ENCODE measurements at regions not wholly inside any gene's neighbourhood (a gene's known extent, or its start where the extent isn't known, plus 50 kb on each side); places are given as distances from the start of the nearest gene placed in this dataset.
A peak's percentile ranks its signal among the peaks of the same experiment; 100 is the strongest.

DNA sequence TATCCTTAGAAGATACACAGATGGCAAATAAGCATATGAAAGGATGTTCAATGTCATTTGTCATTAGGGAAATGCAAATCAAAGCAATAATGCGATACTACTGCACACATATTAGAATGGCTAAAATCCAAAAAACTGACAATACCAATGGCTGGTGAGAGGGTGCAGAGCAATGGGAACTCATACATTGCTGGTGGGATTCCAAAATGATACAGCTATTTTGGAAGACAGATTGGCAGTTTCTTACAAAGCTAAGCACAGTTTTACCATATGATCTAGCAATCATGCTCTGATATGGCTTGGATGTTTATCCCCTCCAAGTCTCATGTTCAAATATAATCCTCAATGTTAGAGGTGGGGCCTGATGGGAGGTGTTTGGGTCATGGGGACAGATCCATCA is 122.6 kb downstream of the KCTD15 start (continued):
- no peak for TF ChIP-seq E2F5 (CRISPR knock-in tag; IDR thresholded peaks at IDR 0.05)
- TF ChIP-seq ZNF416 (CRISPR knock-in tag; IDR thresholded peaks at IDR 0.05): no peak
- TF ChIP-seq ZNF671 (CRISPR knock-in tag; IDR thresholded peaks at IDR 0.05): no peak
- TF ChIP-seq PRRX2 (CRISPR knock-in tag; IDR thresholded peaks at IDR 0.05): no peak
- TF ChIP-seq TEAD1 (CRISPR knock-in tag; IDR thresholded peaks at IDR 0.05): no peak
- no peak for TF ChIP-seq FOXP1 (CRISPR knock-in tag; IDR thresholded peaks at IDR 0.05; ENCODE audit: borderline replicate concordance)

- peak; percentile 43; the same call in 1 of the 2 replicates for ATAC-seq
- Mint-ChIP-seq H3K9me3 (peaks cover 7% of the 10 kb centered on the region), H3K4me1 (peaks cover 1% of the 10 kb centered on the region; the same call in 1 of the 2 replicates), H3K4me3 (no peak overlapping the region), H3K27ac (no peak overlapping the region), H3K27me3 (ENCODE audit: low read depth) (no peaks in the 10 kb centered on the region), H3K36me3 (no peaks in the 10 kb centered on the region)
- CTCF ChIA-PET: no interaction called here
- TF ChIP-seq ZNF219 (CRISPR knock-in tag; IDR thresholded peaks at IDR 0.05; ENCODE audit: borderline replicate concordance) (no peak), GTF2I (CRISPR knock-in tag; conservative IDR thresholded peaks at IDR 0.05) (no peak), NR2C2 (CRISPR knock-in tag; IDR thresholded peaks at IDR 0.05) (no peak), CREB1 (CRISPR knock-in tag; IDR thresholded peaks at IDR 0.05) (no peak), FOXK1 (CRISPR knock-in tag; IDR thresholded peaks at IDR 0.05) (no peak)
- no peak for DNase-seq (ENCODE audit: low spot score)
- POLR2A ChIA-PET: no interaction called here
Measured at GRCh38 chr19:33921165-33921564, 124.5 kb downstream of the KCTD15 start.

GRCh38 chr19:33926306-33926705 is 129.6 kb downstream of the KCTD15 start:
- Mint-ChIP-seq H3K27ac (0 out of 2 replicates have a peak overlapping the region, but pooled peaks have one; percentile 32), H3K27me3 (ENCODE audit: low read depth) (no peaks in the 10 kb centered on the region), H3K4me1 (peaks cover 41% of the 10 kb centered on the region), H3K9me3 (no peaks in the 10 kb centered on the region; the same call in 1 of the 2 replicates), H3K4me3 (no peak overlapping the region), H3K36me3 (no peaks in the 10 kb centered on the region)
- POLR2A ChIA-PET: no interaction called here
- DNase-seq (ENCODE audit: low spot score): no peak
- CTCF ChIA-PET: no interaction called here
- no peak for TF ChIP-seq ZMAT4 (CRISPR knock-in tag; IDR thresholded peaks at IDR 0.05)
- no peak for TF ChIP-seq OVOL2 (CRISPR knock-in tag; IDR thresholded peaks at IDR 0.05; ENCODE audit: borderline replicate concordance)
- no peak for ATAC-seq

DNA sequence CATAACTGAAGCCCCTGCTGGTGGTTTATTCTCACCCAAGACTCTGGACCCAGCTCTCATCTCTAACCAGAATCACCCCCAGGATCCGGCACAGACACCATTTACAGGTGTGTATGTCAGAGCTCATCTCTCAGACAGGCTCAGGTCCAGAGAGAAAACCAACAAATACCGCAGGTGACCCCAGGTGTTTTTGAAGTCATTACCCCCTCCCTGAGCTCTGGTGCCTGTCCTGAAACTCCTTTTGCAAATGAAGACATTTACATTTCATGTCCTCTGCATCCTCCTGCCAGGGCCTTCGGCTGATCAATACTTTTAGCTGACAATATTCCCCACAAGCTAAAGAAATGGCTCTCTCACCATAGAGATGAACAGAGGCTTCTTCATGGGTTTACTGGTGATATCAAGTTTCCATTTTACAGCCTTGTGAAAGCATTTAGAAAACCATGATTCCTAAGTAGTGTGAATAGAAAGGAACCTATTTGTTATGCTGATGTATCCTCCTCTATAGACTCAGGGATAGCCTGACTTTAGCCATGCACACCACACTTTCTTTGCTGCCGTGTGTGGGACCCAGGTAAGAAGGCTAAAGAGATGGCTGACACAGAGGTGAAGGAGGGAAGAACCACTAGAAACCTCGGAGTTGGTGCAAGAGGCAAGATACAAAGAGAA is 131.3 kb downstream of the KCTD15 start:
- ATAC-seq (peak; percentile 74), DNase-seq (ENCODE audit: low spot score) (peak; percentile 18)
- CTCF ChIA-PET: interaction anchor here (0.6 to 1.4 kb wide), 6 partner anchors 17 to 149 kb away, joined by 3 to 4 read pairs (median 4); no protein-coding TSS in a partner anchor
- peak overlapping the region; percentile 95 for H3K27ac Mint-ChIP-seq
- H3K36me3 Mint-ChIP-seq: no peaks in the 10 kb centered on the region
- H3K4me1 Mint-ChIP-seq: peaks cover 42% of the 10 kb centered on the region
- H3K27me3 Mint-ChIP-seq (ENCODE audit: low read depth): no peaks in the 10 kb centered on the region
- peak overlapping the region; percentile 44 for H3K4me3 Mint-ChIP-seq
- H3K9me3 Mint-ChIP-seq: no peaks in the 10 kb centered on the region; the same call in 1 of the 2 replicates
- POLR2A ChIA-PET: interaction anchor here (0.6 to 1.5 kb wide), 2 partner anchors 22 to 99 kb away, joined by 3 to 14 read pairs; no protein-coding TSS in a partner anchor
- TF ChIP-seq STAT6 (CRISPR knock-in tag; conservative IDR thresholded peaks at IDR 0.05; ENCODE audit: low read depth) (no peak), GRHL2 (CRISPR knock-in tag; IDR thresholded peaks at IDR 0.05; ENCODE audit: insufficient replicate concordance, severe bottlenecking) (no peak), KAT7 (CRISPR knock-in tag; IDR thresholded peaks at IDR 0.05; ENCODE audit: borderline replicate concordance) (no peak), FOXK1 (CRISPR knock-in tag; IDR thresholded peaks at IDR 0.05) (no peak), GABPB1 (CRISPR knock-in tag; IDR thresholded peaks at IDR 0.05) (no peak), ZNF138 (CRISPR knock-in tag; conservative IDR thresholded peaks at IDR 0.05) (no peak), CREM (CRISPR knock-in tag; IDR thresholded peaks at IDR 0.05) (no peak), CREB1 (CRISPR knock-in tag; IDR thresholded peaks at IDR 0.05) (no peak), ZNF263 (CRISPR knock-in tag; IDR thresholded peaks at IDR 0.05; ENCODE audit: low read depth) (no peak), ESRRA (CRISPR knock-in tag; IDR thresholded peaks at IDR 0.05; ENCODE audit: borderline replicate concordance) (no peak)
- TF ChIP-seq, protein P1, sequence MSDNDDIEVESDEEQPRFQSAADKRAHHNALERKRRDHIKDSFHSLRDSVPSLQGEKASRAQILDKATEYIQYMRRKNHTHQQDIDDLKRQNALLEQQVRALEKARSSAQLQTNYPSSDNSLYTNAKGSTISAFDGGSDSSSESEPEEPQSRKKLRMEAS (CRISPR knock-in tag; IDR thresholded peaks at IDR 0.05): no peak
- TF ChIP-seq, protein P2, sequence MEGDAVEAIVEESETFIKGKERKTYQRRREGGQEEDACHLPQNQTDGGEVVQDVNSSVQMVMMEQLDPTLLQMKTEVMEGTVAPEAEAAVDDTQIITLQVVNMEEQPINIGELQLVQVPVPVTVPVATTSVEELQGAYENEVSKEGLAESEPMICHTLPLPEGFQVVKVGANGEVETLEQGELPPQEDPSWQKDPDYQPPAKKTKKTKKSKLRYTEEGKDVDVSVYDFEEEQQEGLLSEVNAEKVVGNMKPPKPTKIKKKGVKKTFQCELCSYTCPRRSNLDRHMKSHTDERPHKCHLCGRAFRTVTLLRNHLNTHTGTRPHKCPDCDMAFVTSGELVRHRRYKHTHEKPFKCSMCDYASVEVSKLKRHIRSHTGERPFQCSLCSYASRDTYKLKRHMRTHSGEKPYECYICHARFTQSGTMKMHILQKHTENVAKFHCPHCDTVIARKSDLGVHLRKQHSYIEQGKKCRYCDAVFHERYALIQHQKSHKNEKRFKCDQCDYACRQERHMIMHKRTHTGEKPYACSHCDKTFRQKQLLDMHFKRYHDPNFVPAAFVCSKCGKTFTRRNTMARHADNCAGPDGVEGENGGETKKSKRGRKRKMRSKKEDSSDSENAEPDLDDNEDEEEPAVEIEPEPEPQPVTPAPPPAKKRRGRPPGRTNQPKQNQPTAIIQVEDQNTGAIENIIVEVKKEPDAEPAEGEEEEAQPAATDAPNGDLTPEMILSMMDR (IDR thresholded peaks at IDR 0.05): no peak
- TF ChIP-seq, protein P3, sequence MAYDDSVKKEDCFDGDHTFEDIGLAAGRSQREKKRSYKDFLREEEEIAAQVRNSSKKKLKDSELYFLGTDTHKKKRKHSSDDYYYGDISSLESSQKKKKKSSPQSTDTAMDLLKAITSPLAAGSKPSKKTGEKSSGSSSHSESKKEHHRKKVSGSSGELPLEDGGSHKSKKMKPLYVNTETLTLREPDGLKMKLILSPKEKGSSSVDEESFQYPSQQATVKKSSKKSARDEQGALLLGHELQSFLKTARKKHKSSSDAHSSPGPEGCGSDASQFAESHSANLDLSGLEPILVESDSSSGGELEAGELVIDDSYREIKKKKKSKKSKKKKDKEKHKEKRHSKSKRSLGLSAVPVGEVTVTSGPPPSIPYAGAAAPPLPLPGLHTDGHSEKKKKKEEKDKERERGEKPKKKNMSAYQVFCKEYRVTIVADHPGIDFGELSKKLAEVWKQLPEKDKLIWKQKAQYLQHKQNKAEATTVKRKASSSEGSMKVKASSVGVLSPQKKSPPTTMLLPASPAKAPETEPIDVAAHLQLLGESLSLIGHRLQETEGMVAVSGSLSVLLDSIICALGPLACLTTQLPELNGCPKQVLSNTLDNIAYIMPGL (CRISPR knock-in tag; IDR thresholded peaks at IDR 0.05): no peak
